Osteoblast (primary cell): ENCODE measurements at regions not wholly inside any gene's neighbourhood (a gene's known extent, or its start where the extent isn't known, plus 50 kb on each side); places are given as distances from the start of the nearest gene placed in this dataset.

Source experiments
- DNase-seq: peaks from one replicate; pipeline ENCODE4 v3.0.0; 2011; ENCODE audit warnings: low spot score, mixed read lengths; ENCODE audit not compliant: insufficient read length; ENCODE audit errors: missing footprints
- H2AFZ ChIP-seq: 2 replicates; pipeline ENCODE4 v1.6.0; 2011; ENCODE audit warnings: mild to moderate bottlenecking, low read length
- H3K27ac ChIP-seq: 2 replicates; pipeline ENCODE4 v1.5.1; 2011; ENCODE audit warnings: mild to moderate bottlenecking, low read depth, low read length, moderate library complexity
- H3K27me3 ChIP-seq: 2 replicates; pipeline ENCODE4 v1.6.0; 2012; ENCODE audit warnings: mild to moderate bottlenecking, control low read depth, inconsistent platforms, low read length, moderate library complexity; ENCODE audit not compliant: insufficient read depth
- H3K36me3 ChIP-seq: 2 replicates; pipeline ENCODE4 v1.5.1; 2011; ENCODE audit warnings: mild to moderate bottlenecking, low read length, control low read depth, moderate library complexity; ENCODE audit not compliant: insufficient read depth
- H3K4me1 ChIP-seq: 2 replicates; pipeline ENCODE4 v1.5.1; 2011; ENCODE audit warnings: mild to moderate bottlenecking, low read length, control low read depth, moderate library complexity; ENCODE audit not compliant: insufficient read depth
- H3K4me2 ChIP-seq: 2 replicates; pipeline ENCODE4 v1.6.0; 2011; ENCODE audit warnings: mild to moderate bottlenecking, low read length; ENCODE audit not compliant: insufficient read depth
- H3K4me3 ChIP-seq: fragments of 200-600 bp; sonication (generic); 3 replicates; pipeline ENCODE4 v1.5.1; 2012; ENCODE audit warnings: mild to moderate bottlenecking, low read length, inconsistent platforms; ENCODE audit not compliant: insufficient read depth
- H3K79me2 ChIP-seq: 2 replicates; pipeline ENCODE4 v1.6.0; 2012; ENCODE audit warnings: mild to moderate bottlenecking, low read length, control low read depth, inconsistent platforms; ENCODE audit not compliant: insufficient read depth
- H3K9me3 ChIP-seq: 2 replicates; pipeline ENCODE4 v1.5.1; 2011; ENCODE audit warnings: low read depth, low read length, control low read depth
- H4K20me1 ChIP-seq: 2 replicates; pipeline ENCODE4 v1.6.0; 2012; ENCODE audit warnings: mild to moderate bottlenecking, low read length, control low read depth; ENCODE audit not compliant: insufficient read depth
- TF ChIP-seq, protein P1 (sequence below): IDR thresholded peaks from 2 replicates; pipeline ENCODE4 v1.5.1; 2011; ENCODE audit warnings: mild to moderate bottlenecking, low read depth, low read length, moderate library complexity; ENCODE audit errors: extremely low read depth

DNA sequence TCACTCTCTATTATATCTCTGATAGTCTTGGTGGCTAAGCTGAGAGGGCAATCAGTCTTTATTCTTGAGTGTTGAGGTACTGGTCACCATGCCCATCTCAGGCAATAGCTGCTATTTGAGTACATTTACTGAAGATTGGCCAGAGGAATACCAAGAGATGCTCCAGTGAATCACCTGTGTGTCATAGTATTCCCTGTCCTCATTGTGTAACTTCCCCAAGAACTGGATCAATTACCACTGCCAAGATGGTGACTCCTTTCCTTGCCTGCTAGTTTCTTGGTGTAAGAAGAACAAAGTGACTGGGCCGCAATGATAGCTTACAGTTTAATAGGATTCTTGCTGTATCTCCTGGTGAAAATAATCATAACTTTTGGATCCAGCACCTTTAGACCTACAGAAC lies 418.7 kb upstream of the KIF2A start:
- Histone ChIP-seq H3K27me3 (no peaks in the 10 kb centered on the region), H3K4me1 (no peaks in the 10 kb centered on the region), H3K27ac (no peak overlapping the region), H3K4me3 (no peak overlapping the region), H2AFZ (no peak overlapping the region), H3K4me2 (no peak overlapping the region), H3K36me3 (no peaks in the 10 kb centered on the region), H3K9me3 (no peaks in the 10 kb centered on the region), H4K20me1 (no peaks in the 10 kb centered on the region), H3K79me2 (no peaks in the 10 kb centered on the region)
- TF ChIP-seq, protein P1, sequence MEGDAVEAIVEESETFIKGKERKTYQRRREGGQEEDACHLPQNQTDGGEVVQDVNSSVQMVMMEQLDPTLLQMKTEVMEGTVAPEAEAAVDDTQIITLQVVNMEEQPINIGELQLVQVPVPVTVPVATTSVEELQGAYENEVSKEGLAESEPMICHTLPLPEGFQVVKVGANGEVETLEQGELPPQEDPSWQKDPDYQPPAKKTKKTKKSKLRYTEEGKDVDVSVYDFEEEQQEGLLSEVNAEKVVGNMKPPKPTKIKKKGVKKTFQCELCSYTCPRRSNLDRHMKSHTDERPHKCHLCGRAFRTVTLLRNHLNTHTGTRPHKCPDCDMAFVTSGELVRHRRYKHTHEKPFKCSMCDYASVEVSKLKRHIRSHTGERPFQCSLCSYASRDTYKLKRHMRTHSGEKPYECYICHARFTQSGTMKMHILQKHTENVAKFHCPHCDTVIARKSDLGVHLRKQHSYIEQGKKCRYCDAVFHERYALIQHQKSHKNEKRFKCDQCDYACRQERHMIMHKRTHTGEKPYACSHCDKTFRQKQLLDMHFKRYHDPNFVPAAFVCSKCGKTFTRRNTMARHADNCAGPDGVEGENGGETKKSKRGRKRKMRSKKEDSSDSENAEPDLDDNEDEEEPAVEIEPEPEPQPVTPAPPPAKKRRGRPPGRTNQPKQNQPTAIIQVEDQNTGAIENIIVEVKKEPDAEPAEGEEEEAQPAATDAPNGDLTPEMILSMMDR, result no peak
- no peak for DNase-seq

DNA sequence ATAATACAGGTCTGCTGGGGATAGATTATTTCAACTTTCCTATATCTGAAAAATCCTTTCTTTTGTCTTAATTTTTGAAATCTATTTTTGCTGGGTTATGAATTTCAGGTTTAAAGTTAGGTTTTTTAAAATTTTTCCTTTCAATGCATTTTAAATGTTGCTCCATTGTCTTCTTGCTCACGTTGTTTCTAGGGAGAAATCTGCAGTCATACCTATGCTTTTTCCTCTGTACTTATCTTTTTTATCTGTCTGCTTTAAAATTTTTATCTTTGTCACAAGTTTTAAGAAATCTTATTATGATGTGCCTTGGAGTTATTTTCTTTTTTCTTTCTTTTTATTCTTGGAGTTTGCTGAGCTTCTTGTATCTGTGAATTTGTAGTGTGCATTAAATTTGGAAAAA lies 412.0 kb upstream of the KIF2A start:
- TF ChIP-seq, protein P1, result no peak
- H3K79me2 ChIP-seq, result no peaks in the 10 kb centered on the region
- no peaks in the 10 kb centered on the region for H4K20me1 ChIP-seq

DNA sequence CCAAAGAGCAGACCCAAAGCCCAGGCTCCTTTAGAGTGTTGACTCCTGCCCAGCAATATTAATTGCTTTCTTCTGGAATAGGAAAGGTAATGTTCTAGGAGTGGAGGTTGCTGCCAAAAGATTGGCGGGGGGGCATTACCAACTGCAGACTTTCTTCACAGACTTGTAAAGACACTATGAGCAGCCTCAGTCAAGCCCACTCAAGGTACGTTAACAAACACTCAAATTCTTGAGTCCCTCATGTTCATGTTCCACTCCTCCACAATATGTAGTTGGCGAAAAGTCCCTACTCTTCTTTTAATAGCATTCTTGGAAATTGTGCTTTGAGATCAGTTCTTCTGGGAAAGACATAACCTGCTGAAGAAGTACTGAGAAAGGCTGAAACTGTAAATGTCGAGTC lies 409.2 kb upstream of the KIF2A start:
- Histone ChIP-seq H4K20me1 (no peaks in the 10 kb centered on the region), H3K27me3 (no peaks in the 10 kb centered on the region), H2AFZ (no peak overlapping the region), H3K9me3 (no peaks in the 10 kb centered on the region), H3K36me3 (no peaks in the 10 kb centered on the region), H3K4me1 (no peaks in the 10 kb centered on the region), H3K27ac (no peak overlapping the region), H3K4me3 (no peak overlapping the region), H3K4me2 (no peak overlapping the region), H3K79me2 (no peaks in the 10 kb centered on the region)
- DNase-seq, result no peak
- TF ChIP-seq, protein P1, result no peak

More for the DNA sequence above, 412.0 kb upstream of the KIF2A start:
- Histone ChIP-seq H3K4me3 (no peak overlapping the region), H3K4me1 (no peaks in the 10 kb centered on the region), H3K27ac (no peak overlapping the region), H3K4me2 (no peak overlapping the region), H3K9me3 (no peaks in the 10 kb centered on the region), H3K27me3 (no peaks in the 10 kb centered on the region), H2AFZ (no peak overlapping the region), H3K36me3 (no peaks in the 10 kb centered on the region)
- DNase-seq, result no peak

DNA sequence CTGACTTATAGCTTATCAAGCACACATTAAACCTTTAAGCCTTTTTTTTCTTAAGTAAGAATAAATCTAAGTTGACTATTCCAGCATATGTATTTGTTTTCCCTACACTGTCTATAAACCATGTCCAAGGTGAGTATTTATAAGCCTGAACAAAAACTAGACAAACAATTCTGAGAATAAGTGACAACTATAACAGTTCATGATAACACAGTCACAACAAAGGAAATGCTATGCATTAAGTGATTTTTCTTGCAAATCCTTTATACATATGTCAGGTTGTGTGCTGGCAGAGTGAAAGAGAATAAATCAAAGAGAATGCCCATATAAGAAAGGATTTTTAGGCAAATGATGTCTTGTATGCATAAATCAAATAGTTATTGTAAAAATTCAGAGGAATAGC lies 408.8 kb upstream of the KIF2A start:
- H3K79me2 ChIP-seq, result no peaks in the 10 kb centered on the region

More for the DNA sequence above, 408.8 kb upstream of the KIF2A start:
- H3K4me3 ChIP-seq, result no peak overlapping the region
- H2AFZ ChIP-seq, result no peak overlapping the region
- TF ChIP-seq, protein P1, result no peak
- no peaks in the 10 kb centered on the region for H4K20me1 ChIP-seq
- H3K4me2 ChIP-seq, result no peak overlapping the region
- no peaks in the 10 kb centered on the region for H3K27me3 ChIP-seq
- no peaks in the 10 kb centered on the region for H3K4me1 ChIP-seq
- H3K9me3 ChIP-seq, result no peaks in the 10 kb centered on the region
- H3K36me3 ChIP-seq, result no peaks in the 10 kb centered on the region
- H3K27ac ChIP-seq, result no peak overlapping the region
- no peak for DNase-seq
